H1 (cell line): ENCODE measurements at regions not wholly inside any gene's neighbourhood (a gene's known extent, or its start where the extent isn't known, plus 50 kb on each side); places are given as distances from the start of the nearest gene placed in this dataset.

Source experiments
- CTCF ChIA-PET: fragments of 300-600 bp; sonication (Branson Sonifier 250); formaldehyde crosslinking; loops from one replicate; lab custom pipeline; 2021; ENCODE audit not compliant: partially characterized antibody; lab: Charles Lee
- POLR2A ChIA-PET: fragments of 300-600 bp; sonication (Branson Sonifier 250); formaldehyde crosslinking; loops from one replicate; lab custom pipeline; 2021; ENCODE audit warnings: inconsistent platforms; ENCODE audit not compliant: partially characterized antibody; lab: Charles Lee
- DNase-seq, 2 experiments: peaks; one replicate each; pipeline versions ENCODE4 v3.0.0 to v3.0.0-alpha.2; 2010 to 2022; ENCODE audit warnings: low spot score in 2 of 2, low read depth in 1 of 2, mixed read lengths in 1 of 2
- FAIRE-seq: peaks from 2 replicates; lab custom pipeline; 2011; peaks lifted over from hg19 to GRCh38; lab: Jason Lieb, UNC
- H2AFZ ChIP-seq: 2 replicates; pipeline ENCODE4 v1.8.1; 2012; ENCODE audit warnings: low read length, inconsistent platforms
- H2AK5ac ChIP-seq: 2 replicates; pipeline ENCODE4 v1.6.1; 2013; ENCODE audit warnings: low read depth, low read length
- H2BK120ac ChIP-seq: replicated peaks from 2 replicates; pipeline ENCODE3; 2013; ENCODE audit warnings: low read depth, low read length, inconsistent platforms
- H2BK12ac ChIP-seq: 2 replicates; pipeline ENCODE4 v1.6.1; 2013; ENCODE audit warnings: low read depth, low read length
- H2BK15ac ChIP-seq: 2 replicates; pipeline ENCODE4 v1.6.1; 2013; ENCODE audit warnings: low read length
- H2BK20ac ChIP-seq: 2 replicates; pipeline ENCODE4 v1.6.1; 2013; ENCODE audit warnings: low read length
- H2BK5ac ChIP-seq: 2 replicates; pipeline ENCODE4 v1.6.1; 2013; ENCODE audit warnings: low read depth, low read length
- H3K14ac ChIP-seq: 2 replicates; pipeline ENCODE4 v1.6.1; 2013; ENCODE audit warnings: inconsistent platforms; ENCODE audit not compliant: insufficient read length
- H3K18ac ChIP-seq: 2 replicates; pipeline ENCODE4 v1.6.1; 2013; ENCODE audit warnings: low read length; ENCODE audit errors: extremely low read depth
- H3K23ac ChIP-seq: 2 replicates; pipeline ENCODE4 v1.6.1; 2013; ENCODE audit warnings: inconsistent platforms; ENCODE audit not compliant: insufficient read length
- H3K23me2 ChIP-seq: 2 replicates; pipeline ENCODE4 v1.6.1; 2013; ENCODE audit warnings: low read depth, low read length
- H3K27ac ChIP-seq: 2 replicates; pipeline ENCODE4 v1.6.1; 2011; ENCODE audit warnings: low read depth, low read length, inconsistent platforms
- H3K27me3 ChIP-seq, 4 experiments: replicated peaks in 1 of 4; 1 replicate in 1 of 4; 2 replicates in 3 of 4; pipeline versions ENCODE4 v1.6.1 to v1.8.1; 2011 to 2013; ENCODE audit warnings: low read length in 3 of 4, mild to moderate bottlenecking in 3 of 4, inconsistent platforms in 2 of 4, mixed read lengths in 2 of 4, moderate library complexity in 1 of 4; ENCODE audit not compliant: control insufficient read depth in 3 of 4, insufficient read depth in 3 of 4; ENCODE audit errors: extremely low read depth in 1 of 4
- H3K36me3 ChIP-seq, 4 experiments: 2 replicates each; pipeline versions ENCODE4 v1.6.1 to v1.8.1; 2011 to 2013; ENCODE audit warnings: mild to moderate bottlenecking in 4 of 4, low read length in 3 of 4, moderate library complexity in 2 of 4, control low read depth in 1 of 4, inconsistent platforms in 1 of 4; ENCODE audit not compliant: insufficient read depth in 4 of 4, control insufficient read depth in 2 of 4
- H3K4ac ChIP-seq: replicated peaks from 2 replicates; pipeline ENCODE3; 2013; ENCODE audit warnings: low read length, low read depth, mixed read lengths, inconsistent platforms; ENCODE audit not compliant: insufficient read length
- H3K4me1 ChIP-seq, 4 experiments: replicated peaks in 1 of 4; 1 replicate in 1 of 4; 2 replicates in 3 of 4; pipeline versions ENCODE4 v1.6.1 to v1.8.1; 2011 to 2013; ENCODE audit warnings: low read length in 3 of 4, inconsistent platforms in 2 of 4, mixed read lengths in 1 of 4; ENCODE audit not compliant: insufficient read depth in 4 of 4, control insufficient read depth in 3 of 4
- H3K4me2 ChIP-seq, 2 experiments: 2 replicates each; pipeline versions ENCODE4 v1.6.1 to v1.8.1; 2011 to 2013; ENCODE audit warnings: low read depth in 2 of 2, low read length in 2 of 2, control low read depth in 1 of 2, inconsistent platforms in 1 of 2, mild to moderate bottlenecking in 1 of 2; ENCODE audit not compliant: insufficient read depth in 1 of 2
- H3K4me3 ChIP-seq, 4 experiments: fragments of 200-600, 300-600 bp in 1 of 4; sonication (generic), shearing (Covaris generic), sonication (Bioruptor Twin) in 1 of 4; 2 replicates each; pipeline versions ENCODE4 v1.5.1 to v1.8.1; 2011 to 2016; ENCODE audit warnings: low read length in 4 of 4, low read depth in 3 of 4, control low read depth in 2 of 4, inconsistent platforms in 2 of 4, mild to moderate bottlenecking in 2 of 4, mixed read lengths in 1 of 4, moderate library complexity in 1 of 4; ENCODE audit not compliant: insufficient read depth in 2 of 4; ENCODE audit errors: extremely low read depth in 1 of 4
- H3K56ac ChIP-seq: replicated peaks from 2 replicates; pipeline ENCODE3; 2013; ENCODE audit warnings: low read depth, mild to moderate bottlenecking, mixed read lengths, low read length, inconsistent platforms; ENCODE audit not compliant: insufficient read length
- H3K79me1 ChIP-seq: 2 replicates; pipeline ENCODE4 v1.6.1; 2013; ENCODE audit warnings: low read depth, low read length, control low read depth
- H3K79me2 ChIP-seq, 2 experiments: 2 replicates each; pipeline versions ENCODE4 v1.6.1 to v1.8.1; 2012 to 2013; ENCODE audit warnings: low read length in 2 of 2, mild to moderate bottlenecking in 2 of 2, inconsistent platforms in 1 of 2; ENCODE audit not compliant: insufficient read depth in 2 of 2, control insufficient read depth in 1 of 2
- H3K9ac ChIP-seq, 4 experiments: replicated peaks in 1 of 4; 1 replicate in 1 of 4; 2 replicates in 3 of 4; pipeline versions ENCODE4 v1.6.1 to v1.8.1; 2011 to 2013; ENCODE audit warnings: low read depth in 3 of 4, low read length in 3 of 4, control low read depth in 2 of 4, mild to moderate bottlenecking in 2 of 4, moderate library complexity in 2 of 4, inconsistent platforms in 1 of 4; ENCODE audit errors: extremely low read depth in 1 of 4
- H3K9me3 ChIP-seq, 2 experiments: 2 replicates each; pipeline versions ENCODE4 v1.6.1 to v1.8.1; 2012 to 2013; ENCODE audit warnings: mild to moderate bottlenecking in 2 of 2, moderate library complexity in 2 of 2, control low read depth in 1 of 2, inconsistent platforms in 1 of 2, low read depth in 1 of 2, low read length in 1 of 2, mixed read lengths in 1 of 2; ENCODE audit not compliant: insufficient read depth in 2 of 2
- H4K20me1 ChIP-seq, 2 experiments: replicated peaks in 1 of 2; 2 replicates each; pipeline versions ENCODE3 to v1.8.1; 2011 to 2013; ENCODE audit warnings: inconsistent platforms in 2 of 2, low read length in 2 of 2, mild to moderate bottlenecking in 1 of 2; ENCODE audit not compliant: insufficient read depth in 2 of 2, control insufficient read depth in 1 of 2
- H4K5ac ChIP-seq: 2 replicates; pipeline ENCODE4 v1.6.1; 2013; ENCODE audit warnings: low read length, low read depth, mixed read lengths, inconsistent platforms; ENCODE audit not compliant: insufficient read length
- H4K8ac ChIP-seq: 2 replicates; pipeline ENCODE4 v1.8.0; 2013; ENCODE audit warnings: mild to moderate bottlenecking, moderate library complexity, low read length, inconsistent platforms; ENCODE audit not compliant: insufficient read depth; ENCODE audit errors: extremely low read depth
- H4K91ac ChIP-seq: replicated peaks from 2 replicates; pipeline ENCODE3; 2013; ENCODE audit warnings: low read length, mixed read lengths, inconsistent platforms; ENCODE audit not compliant: insufficient read length
- ASH2L ChIP-seq: fragments of 200-600, 300-600 bp; sonication (generic); IDR thresholded peaks from one replicate; pipeline ENCODE4 v1.7.1; 2017; ENCODE audit warnings: low read length
- BCL11A ChIP-seq, 2 experiments: IDR thresholded peaks; one replicate each; pipeline ENCODE4 v1.6.1; 2011; ENCODE audit warnings: low read depth in 2 of 2, low read length in 2 of 2, mild to moderate bottlenecking in 2 of 2
- CBX8 ChIP-seq: fragments of 300-800, 300-1000 bp; sonication (generic); IDR thresholded peaks from 2 replicates; pipeline ENCODE4 v1.7.1; 2016; ENCODE audit warnings: low read depth, low read length, borderline replicate concordance
- CHD1 ChIP-seq: IDR thresholded peaks from 2 replicates; pipeline ENCODE4 v1.6.1; 2012; ENCODE audit warnings: low read depth, low read length, improper control_type of control experiment
- EZH2 ChIP-seq: fragments of 200-600 bp; sonication (generic); IDR thresholded peaks from 2 replicates; pipeline ENCODE4 v1.7.1; 2012; ENCODE audit warnings: low read depth, mild to moderate bottlenecking, moderate library complexity, low read length, inconsistent platforms; ENCODE audit not compliant: severe bottlenecking
- NRF1 ChIP-seq: IDR thresholded peaks from 2 replicates; pipeline ENCODE4 v1.6.1; 2011; ENCODE audit warnings: mild to moderate bottlenecking, low read depth, low read length, improper control_type of control experiment
- PHF8 ChIP-seq: fragments of 200-600 bp; sonication (generic); conservative IDR thresholded peaks from 2 replicates; pipeline ENCODE4 v1.7.1; 2012; ENCODE audit warnings: low read depth, mild to moderate bottlenecking, inconsistent platforms, low read length, moderate library complexity
- POU5F1 ChIP-seq: IDR thresholded peaks from 2 replicates; pipeline ENCODE4 v1.6.1; 2011; ENCODE audit warnings: low read depth, mild to moderate bottlenecking, low read length, moderate library complexity
- SP4 ChIP-seq: IDR thresholded peaks from 2 replicates; pipeline ENCODE4 v1.6.1; 2012; ENCODE audit warnings: low read length, inconsistent platforms
- TAF1 ChIP-seq: IDR thresholded peaks from 2 replicates; pipeline ENCODE4 v1.6.1; 2011; ENCODE audit warnings: mild to moderate bottlenecking, low read depth, low read length
- TEAD4 ChIP-seq: IDR thresholded peaks from 2 replicates; pipeline ENCODE4 v1.6.1; 2012; ENCODE audit warnings: low read depth, low read length, inconsistent platforms, mixed read lengths
- WGBS, 2 experiments: shearing (Covaris generic) in 1 of 2; methylation state at CpG; one replicate each; pipeline versions ENCODE4 v1.1.6 to v1.1.7; 2013 to 2015; ENCODE audit warnings: low lambda C conversion rate in 2 of 2, mixed read lengths in 2 of 2, inconsistent platforms in 1 of 2, low coverage in 1 of 2, missing lambda C conversion rate in 1 of 2; ENCODE audit not compliant: insufficient replicate concordance in 2 of 2, insufficient coverage in 1 of 2, insufficient read length in 1 of 2; ENCODE audit errors: extremely low coverage in 1 of 2, missing lambda C conversion rate in 1 of 2; 5-methylcytosine and 5-hydroxymethylcytosine counted together
- TF ChIP-seq, protein P1 (sequence below): IDR thresholded peaks from 2 replicates; pipeline ENCODE4 v1.6.1; 2011; ENCODE audit warnings: low read length, improper control_type of control experiment
- TF ChIP-seq, protein P2 (sequence below): IDR thresholded peaks from 2 replicates; pipeline ENCODE4 v1.6.1; 2012; ENCODE audit warnings: low read length, inconsistent platforms

DNA sequence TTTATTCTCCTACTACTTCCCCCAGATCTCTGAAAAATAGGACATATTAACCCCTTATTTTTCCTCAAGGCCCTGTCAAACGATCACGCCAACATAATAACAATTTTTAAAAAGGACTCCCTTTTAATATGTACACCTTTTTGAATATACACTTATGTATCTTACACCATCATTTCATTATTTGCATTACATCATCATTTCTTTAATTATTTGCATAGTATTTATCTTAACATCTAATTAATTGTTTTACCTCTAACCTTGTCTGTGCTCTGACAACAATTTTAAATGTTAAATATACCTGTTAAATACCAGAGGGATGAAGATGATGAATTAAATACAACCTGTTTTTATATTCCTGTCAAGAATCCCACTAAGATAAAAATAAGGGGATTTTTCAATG, 432.2 kb downstream of the PTPRC start:
- H3K23ac ChIP-seq: no peak overlapping the region
- no peaks in the 10 kb centered on the region; the same call in 1 of the 2 replicates for H3K23me2 ChIP-seq
- no peak overlapping the region for H3K18ac ChIP-seq
- H2AFZ ChIP-seq: no peak overlapping the region
- no peaks in the 10 kb centered on the region for H3K9me3 ChIP-seq
- no peak overlapping the region for H2BK20ac ChIP-seq
- no peak overlapping the region for H3K14ac ChIP-seq
- no peaks in the 10 kb centered on the region for H3K27me3 ChIP-seq
- FAIRE-seq (no peak), DNase-seq (no peak)
- 94% methylated on average over 2 of the region's 2 CpGs; no CpG with 5 or more reads in 1 of the 2 experiments for WGBS, 2 experiments
- H4K91ac ChIP-seq: no peak overlapping the region
- no peak overlapping the region for H3K56ac ChIP-seq
- H3K79me1 ChIP-seq: no peaks in the 10 kb centered on the region; the same call in 1 of the 2 replicates
- no peak overlapping the region for H2BK15ac ChIP-seq
- H2BK120ac ChIP-seq: no peak overlapping the region
- H3K4me1 ChIP-seq: no peaks in the 10 kb centered on the region
- H2AK5ac ChIP-seq: no peak overlapping the region
- H3K27ac ChIP-seq: no peak overlapping the region
- no peak overlapping the region for H3K9ac ChIP-seq
- H3K36me3 ChIP-seq: no peaks in the 10 kb centered on the region
- H4K20me1 ChIP-seq: no peaks in the 10 kb centered on the region
- H2BK12ac ChIP-seq: no peak overlapping the region
- no peaks in the 10 kb centered on the region for H3K79me2 ChIP-seq
- no peak overlapping the region for H3K4me3 ChIP-seq
- no peak overlapping the region for H4K5ac ChIP-seq
- POLR2A ChIA-PET: no interaction called here
- no peak overlapping the region for H4K8ac ChIP-seq
- CTCF ChIA-PET: no interaction called here
- no peak overlapping the region for H3K4me2 ChIP-seq
- no peak overlapping the region for H2BK5ac ChIP-seq
- no peak overlapping the region for H3K4ac ChIP-seq
- no peak for TF ChIP-seq CHD1
- TF ChIP-seq, protein P1, sequence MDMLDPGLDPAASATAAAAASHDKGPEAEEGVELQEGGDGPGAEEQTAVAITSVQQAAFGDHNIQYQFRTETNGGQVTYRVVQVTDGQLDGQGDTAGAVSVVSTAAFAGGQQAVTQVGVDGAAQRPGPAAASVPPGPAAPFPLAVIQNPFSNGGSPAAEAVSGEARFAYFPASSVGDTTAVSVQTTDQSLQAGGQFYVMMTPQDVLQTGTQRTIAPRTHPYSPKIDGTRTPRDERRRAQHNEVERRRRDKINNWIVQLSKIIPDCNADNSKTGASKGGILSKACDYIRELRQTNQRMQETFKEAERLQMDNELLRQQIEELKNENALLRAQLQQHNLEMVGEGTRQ: no peak
- no peak for TF ChIP-seq TAF1
- no peak for TF ChIP-seq PHF8
- TF ChIP-seq BCL11A (IDR thresholded peaks at IDR 0.05; ENCODE audit: low read depth in 2 of 2, low read length in 2 of 2): no peak
- no peak for TF ChIP-seq CBX8
- no peak for TF ChIP-seq NRF1
- TF ChIP-seq EZH2: no peak
- no peak for TF ChIP-seq ASH2L
- TF ChIP-seq POU5F1: no peak
- TF ChIP-seq TEAD4: no peak
- no peak for TF ChIP-seq SP4
- TF ChIP-seq, protein P2, sequence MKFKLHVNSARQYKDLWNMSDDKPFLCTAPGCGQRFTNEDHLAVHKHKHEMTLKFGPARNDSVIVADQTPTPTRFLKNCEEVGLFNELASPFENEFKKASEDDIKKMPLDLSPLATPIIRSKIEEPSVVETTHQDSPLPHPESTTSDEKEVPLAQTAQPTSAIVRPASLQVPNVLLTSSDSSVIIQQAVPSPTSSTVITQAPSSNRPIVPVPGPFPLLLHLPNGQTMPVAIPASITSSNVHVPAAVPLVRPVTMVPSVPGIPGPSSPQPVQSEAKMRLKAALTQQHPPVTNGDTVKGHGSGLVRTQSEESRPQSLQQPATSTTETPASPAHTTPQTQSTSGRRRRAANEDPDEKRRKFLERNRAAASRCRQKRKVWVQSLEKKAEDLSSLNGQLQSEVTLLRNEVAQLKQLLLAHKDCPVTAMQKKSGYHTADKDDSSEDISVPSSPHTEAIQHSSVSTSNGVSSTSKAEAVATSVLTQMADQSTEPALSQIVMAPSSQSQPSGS: no peak
